ENCODE measurements at regions not wholly inside any gene's neighbourhood (a gene's known extent, or its start where the extent isn't known, plus 50 kb on each side); places are given as distances from the start of the nearest gene placed in this dataset.

- Mint-ChIP-seq H3K4me1 (ENCODE audit: low read depth) (peaks cover 26% of the 10 kb centered on the region), H3K27me3 (peaks cover 7% of the 10 kb centered on the region), H3K36me3 (no peaks in the 10 kb centered on the region), H3K9me3 (no peaks in the 10 kb centered on the region), H3K27ac (peak overlapping the region; percentile 71), H3K4me3 (peak overlapping the region; percentile 42)
- DNase-seq: peak; percentile 44
- ChIA-PET CTCF (interaction anchor here (0.6 to 2.4 kb wide), 17 partner anchors 8 to 302 kb away, joined by 3 to 16 read pairs (median 5); partner anchors contain the start of genes ANKRD31, FAM169A and GCNT4), POLR2A (interaction anchor here (0.9 to 1.3 kb wide), 2 partner anchors 117 to 402 kb away, joined by 3 to 4 read pairs; partner anchors contain the start of genes GCNT4 and HMGCR)
- intact Hi-C loops (cut with micrococcal nuclease): loop anchor here (1.0 to 10.0 kb wide), 6 partner anchors 10 to 740 kb away; partner anchors contain the start of genes ANKRD31 and HMGCR
Observed at GRCh38 chr5:74934949-74935751, 69.0 kb upstream of the FAM169A start.

GRCh38 chr5:74927336-74927735 is 61.1 kb upstream of the FAM169A start:
- intact Hi-C loops (cut with micrococcal nuclease): no loop called here
- no peaks in the 10 kb centered on the region for H3K36me3 Mint-ChIP-seq
- CTCF ChIA-PET: interaction anchor here (1.0 to 1.6 kb wide), 3 partner anchors 8 to 342 kb away, joined by 3 to 4 read pairs (median 3); no protein-coding TSS in a partner anchor
- H3K27me3 Mint-ChIP-seq: peaks cover 1% of the 10 kb centered on the region
- H3K27ac Mint-ChIP-seq: no peak overlapping the region
- no peak overlapping the region for H3K4me3 Mint-ChIP-seq
- POLR2A ChIA-PET: no interaction called here
- no peaks in the 10 kb centered on the region for H3K9me3 Mint-ChIP-seq
- no peak for DNase-seq
- no peaks in the 10 kb centered on the region for H3K4me1 Mint-ChIP-seq (ENCODE audit: low read depth)

GRCh38 chr5:74919487-74919886 is 53.3 kb upstream of the FAM169A start:
- H3K27me3 Mint-ChIP-seq: no peaks in the 10 kb centered on the region
- H3K9me3 Mint-ChIP-seq: no peaks in the 10 kb centered on the region
- no peak overlapping the region for H3K27ac Mint-ChIP-seq
- intact Hi-C loops (cut with micrococcal nuclease): loop anchor here (1.0 to 5.0 kb wide), 2 partner anchors 246 to 1017 kb away; no protein-coding TSS in a partner anchor
- H3K36me3 Mint-ChIP-seq: no peaks in the 10 kb centered on the region
- no peaks in the 10 kb centered on the region for H3K4me1 Mint-ChIP-seq (ENCODE audit: low read depth)
- ChIA-PET CTCF (interaction anchor here (0.7 to 2.0 kb wide), 8 partner anchors 15 to 1011 kb away, joined by 3 to 10 read pairs (median 4); no protein-coding TSS in a partner anchor), POLR2A (no interaction called here)
- H3K4me3 Mint-ChIP-seq: no peak overlapping the region
- DNase-seq: no peak

- Mint-ChIP-seq H3K36me3 (no peaks in the 10 kb centered on the region), H3K27ac (no peak overlapping the region), H3K27me3 (no peaks in the 10 kb centered on the region), H3K4me1 (ENCODE audit: low read depth) (no peaks in the 10 kb centered on the region), H3K9me3 (no peaks in the 10 kb centered on the region), H3K4me3 (no peak overlapping the region)
- ChIA-PET CTCF (interaction anchor here (0.6 to 2.0 kb wide), 10 partner anchors 16 to 1011 kb away, joined by 3 to 10 read pairs (median 4); partner anchors contain the start of genes GFM2 and NSA2), POLR2A (no interaction called here)
- DNase-seq: no peak
- intact Hi-C loops (cut with micrococcal nuclease): loop anchor here (1.0 to 5.0 kb wide), 2 partner anchors 246 to 1017 kb away; no protein-coding TSS in a partner anchor
Observed at GRCh38 chr5:74919041-74919440, 52.9 kb upstream of the FAM169A start.

GRCh38 chr5:74918232-74918669 is 52.1 kb upstream of the FAM169A start:
- Mint-ChIP-seq H3K9me3 (no peaks in the 10 kb centered on the region), H3K27ac (no peak overlapping the region), H3K4me1 (ENCODE audit: low read depth) (no peaks in the 10 kb centered on the region), H3K4me3 (no peak overlapping the region), H3K36me3 (no peaks in the 10 kb centered on the region), H3K27me3 (peaks cover 2% of the 10 kb centered on the region)
- intact Hi-C loops (cut with micrococcal nuclease): loop anchor here (5.0 kb wide), 1 partner anchor 1016 kb away; no protein-coding TSS in a partner anchor
- ChIA-PET POLR2A (no interaction called here), CTCF (interaction anchor here (1.2 to 2.0 kb wide), 4 partner anchors 152 to 1010 kb away, joined by 3 to 10 read pairs (median 5); partner anchors contain the start of genes GFM2 and NSA2)
- no peak for DNase-seq

- Mint-ChIP-seq H3K27me3 (peaks cover 3% of the 10 kb centered on the region), H3K27ac (no peak overlapping the region), H3K4me1 (ENCODE audit: low read depth) (no peaks in the 10 kb centered on the region), H3K4me3 (no peak overlapping the region), H3K9me3 (no peaks in the 10 kb centered on the region), H3K36me3 (no peaks in the 10 kb centered on the region)
- ChIA-PET CTCF (no interaction called here), POLR2A (no interaction called here)
- intact Hi-C loops (cut with micrococcal nuclease): loop anchor here (5.0 kb wide), 1 partner anchor 1015 kb away; no protein-coding TSS in a partner anchor
- DNase-seq: no peak
Observed at GRCh38 chr5:74916831-74917710, 50.9 kb upstream of the FAM169A start.

Measured in activated CD4-positive, alpha-beta memory T cell treated with anti-CD3 and anti-CD28 coated beads for 36 hours (primary cell).